ENCODE measurements at regions not wholly inside any gene's neighbourhood (a gene's known extent, or its start where the extent isn't known, plus 50 kb on each side); places are given as distances from the start of the nearest gene placed in this dataset.

- no peak for DNase-seq
Measured at GRCh38 chr12:115243933-115244628, 560.1 kb upstream of the TBX3 start.

GRCh38 chr12:115240251-115240650 lies 556.3 kb upstream of the TBX3 start:
- no peak for DNase-seq

GRCh38 chr12:115235880-115236279 lies 551.9 kb upstream of the TBX3 start:
- DNase-seq = no peak

GRCh38 chr12:115233891-115234543 lies 550.0 kb upstream of the TBX3 start:
- no peak for DNase-seq

- DNase-seq = no peak
Measured at GRCh38 chr12:115232455-115233156, 548.6 kb upstream of the TBX3 start.

- DNase-seq = no peak
Measured at GRCh38 chr12:115230606-115231005, 546.6 kb upstream of the TBX3 start.

GRCh38 chr12:115229517-115229916 lies 545.5 kb upstream of the TBX3 start:
- DNase-seq = no peak

GRCh38 chr12:115228434-115228833 lies 544.5 kb upstream of the TBX3 start:
- DNase-seq = no peak

GRCh38 chr12:115227137-115227615 lies 543.2 kb upstream of the TBX3 start:
- no peak for DNase-seq

- no peak for DNase-seq
Measured at GRCh38 chr12:115225845-115226244, 541.9 kb upstream of the TBX3 start.

GRCh38 chr12:115223991-115224390 lies 540.0 kb upstream of the TBX3 start:
- DNase-seq = no peak

- DNase-seq = no peak
Measured at GRCh38 chr12:115223322-115223721, 539.3 kb upstream of the TBX3 start.

GRCh38 chr12:115222220-115222619 lies 538.2 kb upstream of the TBX3 start:
- DNase-seq = no peak

- no peak for DNase-seq
Measured at GRCh38 chr12:115216301-115216700, 532.3 kb upstream of the TBX3 start.

GRCh38 chr12:115215544-115215943 lies 531.6 kb upstream of the TBX3 start:
- DNase-seq = no peak

GRCh38 chr12:115213538-115214016 lies 529.6 kb upstream of the TBX3 start:
- DNase-seq = no peak

- DNase-seq = no peak
Measured at GRCh38 chr12:115213118-115213517, 529.1 kb upstream of the TBX3 start.

- DNase-seq = no peak
Measured at GRCh38 chr12:115212356-115212755, 528.4 kb upstream of the TBX3 start.

- DNase-seq = no peak
Measured at GRCh38 chr12:115210533-115211252, 526.7 kb upstream of the TBX3 start.

GRCh38 chr12:115209230-115209629 lies 525.3 kb upstream of the TBX3 start:
- DNase-seq = no peak

- DNase-seq = no peak
Measured at GRCh38 chr12:115208098-115208497, 524.1 kb upstream of the TBX3 start.

- no peak for DNase-seq
Measured at GRCh38 chr12:115207216-115207915, 523.4 kb upstream of the TBX3 start.
